NOMO-1 (cell line): ENCODE measurements at regions not wholly inside any gene's neighbourhood (a gene's known extent, or its start where the extent isn't known, plus 50 kb on each side); places are given as distances from the start of the nearest gene placed in this dataset.

Experiments used
- DNase-seq, 2 experiments: peaks; one replicate each; lab custom pipeline; 2025; ENCODE audit not compliant: unreplicated experiment in 2 of 2; lab: John Stamatoyannopoulos, UW

GRCh38 chr13:59493436-59493965 lies 670.2 kb downstream of the DIAPH3 start:
- no peak for DNase-seq

GRCh38 chr13:59494151-59494550 lies 669.6 kb downstream of the DIAPH3 start:
- no peak for DNase-seq

GRCh38 chr13:59494560-59494970 lies 669.2 kb downstream of the DIAPH3 start:
- DNase-seq = no peak

- DNase-seq = no peak
Measured at GRCh38 chr13:59495299-59495698, 668.4 kb downstream of the DIAPH3 start.

GRCh38 chr13:59495936-59496512 lies 667.7 kb downstream of the DIAPH3 start:
- DNase-seq = no peak

- no peak for DNase-seq
Measured at GRCh38 chr13:59497621-59498247, 666.0 kb downstream of the DIAPH3 start.

GRCh38 chr13:59501004-59501403 lies 662.7 kb downstream of the DIAPH3 start:
- DNase-seq = no peak

GRCh38 chr13:59504407-59504806 lies 659.3 kb downstream of the DIAPH3 start:
- DNase-seq = no peak

GRCh38 chr13:59510386-59510785 lies 653.3 kb downstream of the DIAPH3 start:
- DNase-seq = no peak

- no peak for DNase-seq
Measured at GRCh38 chr13:59513686-59514085, 650.0 kb downstream of the DIAPH3 start.

GRCh38 chr13:59514316-59514715 lies 649.4 kb downstream of the DIAPH3 start:
- no peak for DNase-seq

GRCh38 chr13:59519819-59520218 lies 643.9 kb downstream of the DIAPH3 start:
- DNase-seq = no peak

GRCh38 chr13:59521549-59521948 lies 642.2 kb downstream of the DIAPH3 start:
- DNase-seq = no peak

GRCh38 chr13:59522652-59523051 lies 641.1 kb downstream of the DIAPH3 start:
- no peak for DNase-seq

- peak; percentile 57 to 79 for DNase-seq
Measured at GRCh38 chr13:59527500-59527899, 636.2 kb downstream of the DIAPH3 start.

GRCh38 chr13:59531571-59532091 lies 632.1 kb downstream of the DIAPH3 start:
- DNase-seq = peak; percentile 18 to 62

GRCh38 chr13:59532405-59532804 lies 631.3 kb downstream of the DIAPH3 start:
- DNase-seq = no peak

GRCh38 chr13:59533561-59534555 lies 629.9 kb downstream of the DIAPH3 start:
- no peak for DNase-seq

- no peak for DNase-seq
Measured at GRCh38 chr13:59534806-59535205, 628.9 kb downstream of the DIAPH3 start.

GRCh38 chr13:59537500-59537899 lies 626.2 kb downstream of the DIAPH3 start:
- DNase-seq = no peak

- DNase-seq = no peak
Measured at GRCh38 chr13:59538512-59538911, 625.2 kb downstream of the DIAPH3 start.
